ENCODE measurements at regions not wholly inside any gene's neighbourhood (a gene's known extent, or its start where the extent isn't known, plus 50 kb on each side); places are given as distances from the start of the nearest gene placed in this dataset.

- no peak for TF ChIP-seq CTCF (IDR thresholded peaks at IDR 0.05)
- no peak for TF ChIP-seq POLR2AphosphoS5 (IDR thresholded peaks at IDR 0.05)
These were observed 126.5 kb upstream of the NKX1-1 start for GRCh38 chr4:1532549-1533395.
